Activated gamma-delta T cell (primary cell): ENCODE measurements at regions not wholly inside any gene's neighbourhood (a gene's known extent, or its start where the extent isn't known, plus 50 kb on each side); places are given as distances from the start of the nearest gene placed in this dataset.
A peak's percentile ranks its signal among the peaks of the same experiment; 100 is the strongest.
"Not testable (repeated sequence)": the region's sequence is repeated elsewhere in the genome, so short reads cannot be mapped to it uniquely, and the experiment has no call there.

Experiments used
- DNase-seq: peaks from one replicate; lab custom pipeline; 2025; lab: John Stamatoyannopoulos, UW

DNA sequence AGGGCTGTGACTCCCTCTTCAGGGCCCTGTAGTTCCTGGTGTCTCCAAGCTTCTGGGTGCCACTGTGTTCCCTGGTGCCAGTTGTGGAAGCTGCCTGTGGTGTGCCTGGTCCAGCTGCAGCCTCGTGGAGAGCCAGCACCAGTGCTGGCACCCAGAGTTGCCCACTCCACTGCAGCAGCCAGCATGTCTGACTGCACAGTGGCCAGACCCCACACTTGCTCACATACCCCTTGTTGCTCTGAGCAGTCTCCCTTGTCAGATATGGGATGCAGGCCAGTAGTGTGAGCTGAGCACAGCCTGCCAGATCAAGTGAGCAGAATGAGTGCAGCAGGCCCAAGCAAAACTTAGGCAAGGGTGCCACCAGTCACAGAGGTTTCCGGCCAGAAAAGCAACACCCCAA, 108.6 kb downstream of the ZMAT1 start:
- no peak for DNase-seq

GRCh38 chrX:101817739-101818138, 114.1 kb downstream of the ZMAT1 start:
- DNase-seq, result not testable (repeated sequence)

DNA sequence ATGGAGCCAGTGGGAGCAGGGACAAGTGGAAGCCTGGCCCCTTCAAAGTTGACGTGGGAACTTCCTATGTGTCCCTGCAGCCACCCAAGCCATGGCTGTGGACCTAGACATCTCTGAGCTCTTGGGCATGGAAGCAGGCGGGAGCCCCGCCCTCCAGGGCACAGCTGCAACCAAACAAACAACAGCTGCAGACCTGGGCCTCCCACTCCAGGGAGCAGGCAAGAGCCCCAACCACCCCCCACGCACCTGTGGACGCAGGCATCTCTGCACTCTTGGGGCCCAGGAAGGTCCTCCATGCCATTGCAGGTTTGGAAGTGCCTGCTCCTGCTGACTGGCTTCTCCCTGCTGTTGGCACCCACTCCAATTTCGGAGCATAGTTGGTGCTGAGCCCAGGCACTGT, 118.6 kb downstream of the ZMAT1 start:
- DNase-seq, result no peak

DNA sequence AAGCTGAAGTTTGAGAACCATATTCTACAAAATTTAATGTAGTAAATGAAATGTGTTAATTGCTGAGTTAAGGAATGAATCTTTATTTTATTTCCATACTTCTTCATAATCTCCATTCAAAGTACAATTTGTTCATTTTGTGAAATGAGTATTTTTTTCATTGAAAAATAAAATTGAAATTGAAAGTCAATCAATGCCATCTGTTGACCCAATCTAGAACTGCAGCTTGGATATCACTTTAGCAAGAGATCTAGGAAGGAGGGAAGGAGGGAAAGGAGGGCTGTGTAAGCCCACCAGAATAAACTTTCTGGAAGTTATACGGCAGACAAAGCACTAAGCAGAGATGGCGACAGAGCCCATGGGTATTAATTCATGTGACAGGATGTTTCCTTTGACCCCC, 128.4 kb downstream of the ZMAT1 start:
- no peak for DNase-seq

- peak; percentile 8 for DNase-seq
These were observed 132.4 kb downstream of the ZMAT1 start for GRCh38 chrX:101799387-101799786.

DNA sequence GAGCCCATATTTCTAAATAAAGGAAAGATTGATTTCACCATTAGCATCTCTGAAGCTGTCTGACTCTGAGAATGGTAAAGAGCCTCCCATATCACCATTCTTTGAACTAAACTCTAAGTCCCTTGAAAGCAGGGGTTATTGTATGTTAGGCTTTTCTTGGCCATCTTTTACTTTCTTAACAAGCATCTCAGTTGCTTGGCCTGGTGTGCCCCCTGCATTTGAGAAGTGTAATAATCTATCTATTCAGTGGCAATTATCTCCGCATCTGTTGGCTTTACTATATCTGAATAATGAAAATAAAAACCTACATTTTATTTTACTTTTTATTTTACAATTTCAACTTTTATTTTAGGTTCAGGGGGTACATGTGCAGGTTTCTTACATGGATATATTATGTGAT, 128.3 kb upstream of the ARMCX2 start:
- no peak for DNase-seq

- DNase-seq, result no peak
These were observed 125.5 kb upstream of the ARMCX2 start for GRCh38 chrX:101785142-101785541.

DNA sequence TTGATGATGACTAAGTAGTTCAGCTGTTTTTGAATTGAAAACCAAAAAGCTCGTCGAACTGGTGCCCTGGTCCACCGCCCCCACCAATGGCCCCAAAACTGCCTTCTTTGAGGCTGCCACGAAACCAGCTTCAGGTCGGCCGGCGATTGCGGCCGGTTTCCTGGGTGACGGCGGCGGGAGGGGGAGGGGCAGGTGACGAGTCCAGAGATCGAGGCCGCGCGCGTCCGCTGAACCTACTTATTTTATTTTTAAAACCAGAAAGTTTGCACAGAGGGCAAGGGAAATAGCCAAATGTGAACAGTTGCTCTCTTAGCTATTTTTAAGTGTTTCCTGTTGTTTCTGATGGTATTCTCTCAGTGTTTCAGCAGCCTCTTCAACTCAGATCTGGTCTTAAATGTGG, 120.8 kb upstream of the ARMCX2 start:
- not testable (repeated sequence) for DNase-seq

DNA sequence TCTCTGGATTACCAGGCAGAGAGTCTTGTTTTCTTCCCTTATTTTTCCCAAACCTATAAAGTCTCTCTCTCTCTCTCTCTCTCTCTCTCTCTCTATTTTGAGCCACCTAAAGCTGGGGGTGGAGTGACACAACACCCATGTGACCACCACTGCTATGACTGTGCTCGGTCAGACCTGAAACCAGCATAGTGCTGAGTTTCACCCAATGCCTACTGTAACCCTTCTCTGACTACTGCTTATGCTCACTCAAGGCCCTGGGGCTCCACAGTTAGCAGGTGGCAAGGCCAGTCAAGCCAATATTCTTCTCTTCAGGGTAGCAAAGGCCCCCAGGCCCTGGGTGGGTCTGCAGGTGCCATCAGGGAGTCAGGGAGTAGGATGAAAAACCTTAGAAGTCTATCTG, 114.7 kb upstream of the ARMCX2 start:
- no peak for DNase-seq

- DNase-seq, result no peak
These were observed 104.9 kb upstream of the ARMCX2 start for GRCh38 chrX:101764538-101764937.

- no peak for DNase-seq
These were observed 99.3 kb upstream of the ARMCX2 start for GRCh38 chrX:101759000-101759399.

GRCh38 chrX:101750744-101751143, 91.1 kb upstream of the ARMCX2 start:
- no peak for DNase-seq

GRCh38 chrX:101749436-101749835, 89.8 kb upstream of the ARMCX2 start:
- no peak for DNase-seq

DNA sequence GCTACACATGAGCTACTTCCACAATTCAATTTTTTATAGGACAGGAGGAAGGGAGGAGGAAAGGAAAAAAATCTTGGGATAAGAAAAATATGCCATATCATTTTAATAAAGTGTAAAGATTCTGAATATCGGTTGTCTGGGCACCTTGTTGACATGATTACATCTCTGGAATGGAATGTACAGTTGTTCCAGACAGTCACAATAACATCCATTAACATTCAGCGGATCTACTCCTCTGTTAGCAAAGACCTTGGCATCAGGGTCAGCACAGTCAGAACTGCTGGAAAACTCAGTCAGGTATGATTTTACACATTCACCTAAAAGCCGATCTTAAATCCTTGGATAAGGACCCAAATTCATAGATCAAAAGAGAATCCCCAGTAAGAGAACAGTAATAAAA, 85.4 kb upstream of the ARMCX2 start:
- no peak for DNase-seq

GRCh38 chrX:101744085-101744484, 84.4 kb upstream of the ARMCX2 start:
- no peak for DNase-seq

DNA sequence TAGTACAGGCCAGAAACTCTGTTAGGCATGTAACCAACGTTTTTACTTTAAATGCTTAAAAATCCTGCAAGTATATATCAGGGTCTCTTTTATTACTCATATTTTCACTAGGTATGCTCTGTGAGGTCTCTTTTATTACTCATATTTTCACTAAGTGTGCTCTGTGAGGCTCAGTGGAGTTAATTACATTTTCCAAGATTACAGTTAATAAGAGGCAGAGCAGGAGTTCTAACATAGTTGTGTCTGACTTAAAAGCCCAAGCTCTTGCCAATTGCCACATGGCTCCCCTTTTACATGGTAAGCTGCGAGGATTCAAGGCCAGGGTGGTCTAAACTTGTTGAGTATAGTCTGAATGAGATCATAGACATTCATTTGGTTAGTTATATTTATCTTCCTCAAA, 81.0 kb upstream of the ARMCX2 start:
- DNase-seq, result no peak

GRCh38 chrX:101738867-101739266, 79.2 kb upstream of the ARMCX2 start:
- DNase-seq, result peak; percentile 2

GRCh38 chrX:101738411-101738810, 78.8 kb upstream of the ARMCX2 start:
- not testable (repeated sequence) for DNase-seq

DNA sequence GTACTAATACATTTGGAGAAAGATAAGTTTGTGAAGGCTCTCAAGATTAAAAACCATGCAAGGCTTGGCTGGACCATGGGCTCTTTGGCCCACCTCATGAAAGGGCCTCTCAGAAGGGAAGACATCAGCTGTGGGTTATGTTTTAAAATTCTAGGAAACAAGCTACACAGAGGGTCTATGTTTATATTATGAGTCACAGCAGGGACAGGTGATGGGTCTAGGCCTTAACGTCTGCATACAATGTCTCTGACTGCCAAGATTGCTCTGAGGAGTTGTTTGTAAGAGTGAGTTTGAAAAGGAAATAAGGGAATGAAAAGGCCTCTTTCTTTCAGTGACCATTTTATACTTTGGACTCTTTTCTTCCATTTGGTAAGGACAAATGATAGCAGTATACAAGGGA, 77.0 kb upstream of the ARMCX2 start:
- DNase-seq, result no peak

- no peak for DNase-seq
These were observed 73.2 kb upstream of the ARMCX2 start for GRCh38 chrX:101732870-101733269.

GRCh38 chrX:101729986-101730385, 70.3 kb upstream of the ARMCX2 start:
- DNase-seq, result no peak
